ENCODE measurements at regions not wholly inside any gene's neighbourhood (a gene's known extent, or its start where the extent isn't known, plus 50 kb on each side); places are given as distances from the start of the nearest gene placed in this dataset.
"Not testable (repeated sequence)": the region's sequence is repeated elsewhere in the genome, so short reads cannot be mapped to it uniquely, and the experiment has no call there.

DNA sequence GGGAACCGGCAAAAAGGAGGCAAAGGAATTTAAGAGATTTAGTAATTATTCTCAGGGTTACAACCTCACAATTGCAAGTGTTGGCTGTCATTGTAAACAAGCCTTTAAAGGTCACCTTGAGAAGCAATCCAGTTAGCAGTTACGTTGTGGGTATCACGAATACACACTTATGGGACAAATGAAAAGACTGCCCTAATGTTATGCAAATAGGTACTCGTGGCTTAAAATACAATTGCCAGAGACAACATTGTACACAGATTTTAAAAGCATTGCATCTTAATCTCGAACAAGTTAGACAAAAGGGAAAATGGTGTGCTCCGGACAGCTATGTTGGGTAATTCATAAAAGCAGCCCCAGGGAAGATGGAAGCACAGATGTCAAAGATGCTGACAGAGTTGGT, 120.5 kb upstream of the ZC3H12A start:
- in situ Hi-C loops (cut with MboI; ENCODE audit: low sequenced_read_pairs, unreplicated experiment), result no loop called here
- DNase-seq (ENCODE audit: low spot score), result no peak
- TF ChIP-seq, protein P1, sequence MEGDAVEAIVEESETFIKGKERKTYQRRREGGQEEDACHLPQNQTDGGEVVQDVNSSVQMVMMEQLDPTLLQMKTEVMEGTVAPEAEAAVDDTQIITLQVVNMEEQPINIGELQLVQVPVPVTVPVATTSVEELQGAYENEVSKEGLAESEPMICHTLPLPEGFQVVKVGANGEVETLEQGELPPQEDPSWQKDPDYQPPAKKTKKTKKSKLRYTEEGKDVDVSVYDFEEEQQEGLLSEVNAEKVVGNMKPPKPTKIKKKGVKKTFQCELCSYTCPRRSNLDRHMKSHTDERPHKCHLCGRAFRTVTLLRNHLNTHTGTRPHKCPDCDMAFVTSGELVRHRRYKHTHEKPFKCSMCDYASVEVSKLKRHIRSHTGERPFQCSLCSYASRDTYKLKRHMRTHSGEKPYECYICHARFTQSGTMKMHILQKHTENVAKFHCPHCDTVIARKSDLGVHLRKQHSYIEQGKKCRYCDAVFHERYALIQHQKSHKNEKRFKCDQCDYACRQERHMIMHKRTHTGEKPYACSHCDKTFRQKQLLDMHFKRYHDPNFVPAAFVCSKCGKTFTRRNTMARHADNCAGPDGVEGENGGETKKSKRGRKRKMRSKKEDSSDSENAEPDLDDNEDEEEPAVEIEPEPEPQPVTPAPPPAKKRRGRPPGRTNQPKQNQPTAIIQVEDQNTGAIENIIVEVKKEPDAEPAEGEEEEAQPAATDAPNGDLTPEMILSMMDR (IDR thresholded peaks at IDR 0.05; ENCODE audit: borderline replicate concordance, control extremely low read depth, extremely low read depth, insufficient read depth, missing control alignments), result no peak

DNA sequence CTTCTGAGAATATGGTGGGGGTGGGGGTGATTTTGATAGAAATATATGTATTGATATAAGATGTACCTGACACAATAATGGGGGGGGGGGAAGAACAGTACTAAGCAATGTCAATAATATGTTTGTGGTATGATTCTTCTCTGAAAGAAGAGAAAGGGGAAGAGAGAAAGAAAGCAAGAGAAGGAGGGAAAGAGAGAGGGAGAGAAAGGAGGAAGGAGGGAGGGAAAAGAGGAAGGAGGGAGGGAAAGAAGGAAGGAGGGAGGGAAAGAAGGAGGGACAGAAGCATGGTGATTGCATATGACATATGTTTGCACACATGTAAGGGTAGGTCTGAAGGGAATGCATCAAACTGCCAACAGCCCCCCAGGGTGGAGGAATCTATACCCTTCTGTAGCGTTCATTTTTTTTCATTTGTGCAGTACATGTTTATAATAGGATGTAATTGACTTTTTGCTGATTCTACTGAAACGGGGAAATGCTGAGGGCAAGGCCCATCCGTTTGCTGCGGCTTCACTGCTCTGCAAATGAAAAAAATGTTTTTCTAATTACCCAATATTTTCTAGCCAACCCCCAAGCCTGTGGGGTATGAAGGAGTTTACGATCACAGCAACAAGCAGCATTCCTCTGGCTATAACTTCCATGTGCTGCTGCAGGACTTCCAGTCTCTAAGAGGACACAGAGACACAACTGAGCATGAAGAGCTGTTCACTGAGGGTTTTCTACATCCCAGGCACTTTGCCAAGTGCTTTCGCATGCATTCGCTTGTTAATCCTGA, 119.3 kb upstream of the ZC3H12A start:
- DNase-seq (ENCODE audit: low spot score), result no peak
- TF ChIP-seq, protein P1 (IDR thresholded peaks at IDR 0.05; ENCODE audit: borderline replicate concordance, control extremely low read depth, extremely low read depth, insufficient read depth, missing control alignments), result no peak
- in situ Hi-C loops (cut with MboI; ENCODE audit: low sequenced_read_pairs, unreplicated experiment), result no loop called here

DNA sequence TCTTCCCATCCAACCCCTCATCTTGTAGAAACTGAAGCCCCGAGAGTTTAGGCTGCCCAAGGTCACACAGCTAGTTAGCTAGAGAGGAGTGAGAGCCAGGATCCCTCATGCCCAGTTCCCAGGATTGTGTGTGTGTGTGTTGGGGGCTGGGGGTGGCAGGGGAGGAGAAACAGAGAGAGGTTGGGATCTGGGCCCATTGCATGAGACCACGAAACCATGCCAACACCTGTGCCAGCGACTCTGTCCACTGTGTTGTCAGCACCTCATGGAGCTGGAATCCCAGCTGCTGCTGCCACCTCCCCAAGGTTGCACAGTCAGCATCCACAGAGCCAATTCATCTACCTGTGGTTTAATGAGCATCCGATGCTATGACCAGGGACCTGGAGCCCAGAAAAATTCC, 115.4 kb upstream of the ZC3H12A start:
- no peak for DNase-seq (ENCODE audit: low spot score)
- in situ Hi-C loops (cut with MboI; ENCODE audit: low sequenced_read_pairs, unreplicated experiment), result no loop called here
- TF ChIP-seq, protein P1 (IDR thresholded peaks at IDR 0.05; ENCODE audit: borderline replicate concordance, control extremely low read depth, extremely low read depth, insufficient read depth, missing control alignments), result no peak

DNA sequence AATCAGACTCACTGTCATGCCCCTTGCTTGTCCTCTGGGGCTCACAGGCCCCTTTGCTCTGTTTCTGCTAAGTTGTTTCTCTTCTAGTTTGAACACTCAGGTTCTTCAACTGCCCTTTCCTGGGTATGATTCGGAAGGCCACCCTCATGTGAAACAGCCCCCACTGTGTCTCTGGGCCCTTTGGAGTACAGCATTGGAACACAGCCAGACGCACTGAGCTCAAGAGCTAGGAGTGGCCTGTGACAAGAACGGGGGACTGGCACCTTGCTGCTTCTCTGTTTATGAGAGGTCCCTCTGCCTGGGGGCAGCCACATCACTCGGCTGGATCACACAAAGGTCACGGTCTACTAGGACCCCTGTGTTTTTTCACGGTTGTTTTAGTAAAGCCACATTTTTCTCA, 114.4 kb upstream of the ZC3H12A start:
- TF ChIP-seq, protein P1 (IDR thresholded peaks at IDR 0.05; ENCODE audit: borderline replicate concordance, control extremely low read depth, extremely low read depth, insufficient read depth, missing control alignments), result no peak
- DNase-seq (ENCODE audit: low spot score), result no peak
- in situ Hi-C loops (cut with MboI; ENCODE audit: low sequenced_read_pairs, unreplicated experiment), result no loop called here

DNA sequence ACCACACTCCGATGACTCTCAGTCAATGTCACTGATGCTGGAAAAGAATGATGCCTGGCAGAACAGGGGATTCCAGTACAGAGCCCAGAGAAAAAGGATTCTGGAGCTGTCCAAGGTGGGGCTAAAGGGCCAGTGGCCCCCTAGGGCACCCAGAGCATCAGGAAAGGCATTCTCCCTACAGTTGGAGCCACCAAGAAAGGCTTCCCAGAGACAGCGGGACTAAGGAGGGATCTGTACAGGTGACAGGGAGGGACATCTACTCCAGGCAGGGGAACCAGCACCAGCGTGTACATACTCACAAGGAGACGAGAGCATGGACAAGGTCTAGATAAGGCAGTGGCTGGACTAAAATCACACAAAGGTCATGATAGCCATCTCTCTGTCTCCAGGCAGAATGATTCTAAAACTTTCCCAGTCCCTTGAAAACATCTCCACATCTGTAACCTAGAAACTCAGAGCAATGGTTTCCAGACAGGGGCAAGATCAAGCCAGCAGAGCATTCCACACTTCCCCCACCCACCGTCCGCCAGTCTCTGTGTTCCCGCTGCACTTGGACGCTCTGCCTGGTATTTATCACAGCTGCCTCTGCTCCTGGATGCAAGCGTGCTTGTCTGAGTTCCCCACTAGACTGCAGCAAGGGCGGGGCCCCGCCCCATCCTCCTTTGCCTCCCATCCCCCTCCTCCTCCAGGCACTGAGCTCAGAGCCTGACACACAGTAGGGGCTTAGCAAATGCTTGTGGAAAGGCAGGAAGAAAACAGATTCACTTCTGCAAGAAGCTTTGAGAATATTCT, 111.6 kb upstream of the ZC3H12A start:
- TF ChIP-seq, protein P1 (IDR thresholded peaks at IDR 0.05; ENCODE audit: borderline replicate concordance, control extremely low read depth, extremely low read depth, insufficient read depth, missing control alignments), result no peak
- no peak for DNase-seq (ENCODE audit: low spot score)
- in situ Hi-C loops (cut with MboI; ENCODE audit: low sequenced_read_pairs, unreplicated experiment), result no loop called here

DNA sequence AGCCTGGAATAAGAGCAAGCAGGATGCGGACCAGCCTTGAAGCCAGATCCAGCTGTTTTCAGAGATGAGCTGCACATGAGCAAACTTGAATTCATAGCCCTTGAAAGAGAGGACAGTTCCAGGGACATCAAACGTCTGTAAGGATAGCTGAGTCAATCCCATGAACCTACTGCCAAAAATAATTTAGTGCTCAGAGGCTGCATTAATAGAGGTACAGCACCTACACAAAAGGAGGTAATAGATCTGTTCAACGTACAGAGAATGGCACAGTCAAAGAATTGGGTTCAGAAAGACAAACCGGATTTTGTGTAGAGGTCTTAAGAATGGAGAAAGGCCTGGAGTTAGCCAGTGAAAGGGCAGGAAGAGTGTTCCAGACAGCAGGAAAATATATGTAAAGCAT, 110.8 kb upstream of the ZC3H12A start:
- no peak for DNase-seq (ENCODE audit: low spot score)
- in situ Hi-C loops (cut with MboI; ENCODE audit: low sequenced_read_pairs, unreplicated experiment), result no loop called here

DNA sequence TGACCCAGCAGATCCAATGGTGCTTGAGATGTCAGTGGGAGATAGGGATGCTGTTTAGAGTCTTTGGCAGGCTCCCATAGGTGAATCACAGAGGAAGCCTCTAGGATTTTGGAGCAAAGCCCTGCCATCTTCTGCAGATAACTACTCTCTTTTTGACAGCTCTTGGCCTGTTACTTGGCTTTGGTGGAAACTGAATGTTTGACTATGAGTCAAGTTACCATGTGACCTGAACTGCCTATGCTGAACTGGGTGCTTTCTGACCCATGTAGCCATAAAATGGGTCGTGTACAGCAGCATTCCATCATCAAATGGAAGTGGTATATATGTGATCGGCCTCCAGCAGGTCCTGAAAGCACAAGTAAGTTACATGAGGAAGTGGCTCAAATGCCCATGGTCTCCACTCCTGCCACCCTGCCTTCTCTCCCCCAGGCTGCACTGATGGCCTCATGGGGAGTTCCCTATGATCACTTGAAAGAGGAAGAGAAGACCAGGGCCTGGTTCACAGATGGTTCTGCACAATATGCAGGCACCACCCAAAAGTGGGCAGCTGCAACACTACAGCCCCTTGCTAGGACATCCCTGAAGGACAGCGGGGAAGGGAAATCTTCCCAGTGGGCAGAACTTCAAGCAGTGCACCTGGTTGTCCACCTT, 105.6 kb upstream of the ZC3H12A start:
- in situ Hi-C loops (cut with MboI; ENCODE audit: low sequenced_read_pairs, unreplicated experiment); DNase-seq (ENCODE audit: low spot score): not testable (repeated sequence)

More for the DNA sequence above, 110.8 kb upstream of the ZC3H12A start:
- TF ChIP-seq, protein P1 (IDR thresholded peaks at IDR 0.05; ENCODE audit: borderline replicate concordance, control extremely low read depth, extremely low read depth, insufficient read depth, missing control alignments), result no peak

All from GM13976 (cell line).